Caco-2 (cell line): ENCODE measurements at regions not wholly inside any gene's neighbourhood (a gene's known extent, or its start where the extent isn't known, plus 50 kb on each side); places are given as distances from the start of the nearest gene placed in this dataset.

Experiments used
- BruUV-seq: library from RNA; stranded (reverse); fragments of 400-500 nt; replicated peaks from 2 replicates; lab custom pipeline; 2021; lab: Mats Ljungman, UMichigan
- CTCF ChIA-PET: fragments of 300-600 bp; sonication (Branson Sonifier 250); formaldehyde crosslinking; loops from one replicate; lab custom pipeline; 2022; ENCODE audit warnings: antibody characterized with exemption; lab: Charles Lee
- POLR2A ChIA-PET: fragments of 300-600 bp; sonication (Branson Sonifier 250); formaldehyde crosslinking; loops from one replicate; lab custom pipeline; 2022; ENCODE audit warnings: antibody characterized with exemption; lab: Charles Lee
- DNase-seq, 2 experiments: peaks; one replicate each; pipeline versions ENCODE4 v3.0.0 to v3.0.0-alpha.2; 2020 to 2022
- H3K27me3 ChIP-seq: replicated peaks from 2 replicates; pipeline ENCODE4 v1.6.0; 2011; ENCODE audit warnings: low read length; ENCODE audit not compliant: control insufficient read depth, insufficient read depth
- H3K36me3 ChIP-seq: 2 replicates; pipeline ENCODE4 v1.5.1; 2011; ENCODE audit warnings: low read length; ENCODE audit not compliant: control insufficient read depth, insufficient read depth
- H3K4me1 ChIP-seq: fragments of 250-450 bp; sonication (Bioruptor Pico); 2 replicates; pipeline ENCODE4 v1.5.1; 2020; ENCODE audit warnings: mild to moderate bottlenecking
- H3K4me3 ChIP-seq: 2 replicates; pipeline ENCODE4 v1.5.1; 2011; ENCODE audit warnings: low read depth, mild to moderate bottlenecking, control low read depth, low read length
- H3K9me3 ChIP-seq: fragments of 250-450 bp; sonication (Bioruptor Pico); 2 replicates; pipeline ENCODE4 v1.5.1; 2020; ENCODE audit warnings: mild to moderate bottlenecking, moderate library complexity
- H3K27ac Mint-ChIP-seq: one replicate; pipeline ENCODE4 v1.8.0; 2022; ENCODE audit warnings: mixed read lengths; ENCODE audit not compliant: unreplicated experiment
- H3K27me3 Mint-ChIP-seq: one replicate; pipeline ENCODE4 v1.8.0; 2022; ENCODE audit warnings: mixed read lengths; ENCODE audit not compliant: insufficient read depth, unreplicated experiment
- H3K36me3 Mint-ChIP-seq: one replicate; pipeline ENCODE4 v1.8.0; 2022; ENCODE audit warnings: mild to moderate bottlenecking, mixed read lengths; ENCODE audit not compliant: insufficient read depth, unreplicated experiment
- H3K4me1 Mint-ChIP-seq: one replicate; pipeline ENCODE4 v1.8.0; 2022; ENCODE audit warnings: low read depth, mixed read lengths; ENCODE audit not compliant: unreplicated experiment
- H3K4me3 Mint-ChIP-seq: one replicate; pipeline ENCODE4 v1.8.0; 2022; ENCODE audit warnings: mild to moderate bottlenecking, moderate library complexity, mixed read lengths; ENCODE audit not compliant: unreplicated experiment
- H3K9me3 Mint-ChIP-seq: one replicate; pipeline ENCODE4 v1.8.0; 2022; ENCODE audit warnings: mixed read lengths; ENCODE audit not compliant: unreplicated experiment
- CTCF ChIP-seq, 2 experiments: fragments of 200-600 bp in 1 of 2; IDR thresholded peaks; 1 replicate in 1 of 2; 2 replicates in 1 of 2; pipeline versions ENCODE4 v1.5.1 to v1.8.0; 2011 to 2022; ENCODE audit warnings: antibody characterized with exemption in 1 of 2, control low read depth in 1 of 2, inconsistent platforms in 1 of 2, low read depth in 1 of 2, low read length in 1 of 2, mild to moderate bottlenecking in 1 of 2, moderate library complexity in 1 of 2; ENCODE audit not compliant: insufficient read depth in 1 of 2, severe bottlenecking in 1 of 2, unreplicated experiment in 1 of 2
- intact Hi-C: fragments of 100-400 bp; cut with micrococcal nuclease; formaldehyde crosslinking; loops from one replicate; pipeline ENCODE4 v1.10.0; 2022; ENCODE audit not compliant: unreplicated experiment

GRCh38 chr7:132636581-132636980, 60.3 kb upstream of the PLXNA4 start:
- Mint-ChIP-seq H3K27me3 (peaks cover 21% of the 10 kb centered on the region), H3K4me1 (no peaks in the 10 kb centered on the region), H3K4me3 (no peak overlapping the region), H3K36me3 (no peaks in the 10 kb centered on the region), H3K27ac (no peak overlapping the region), H3K9me3 (peaks cover 11% of the 10 kb centered on the region)
- CTCF ChIA-PET: no interaction called here
- no TSS peak for BruUV-seq
- intact Hi-C loops: no loop called here
- Histone ChIP-seq H3K4me3 (no peak overlapping the region), H3K36me3 (no peaks in the 10 kb centered on the region), H3K9me3 (no peaks in the 10 kb centered on the region), H3K27me3 (no peaks in the 10 kb centered on the region), H3K4me1 (no peaks in the 10 kb centered on the region)
- DNase-seq: no peak
- POLR2A ChIA-PET: no interaction called here
- TF ChIP-seq CTCF (IDR thresholded peaks at IDR 0.05; ENCODE audit: insufficient read depth in 1 of 2, low read depth in 1 of 2, low read length in 1 of 2, severe bottlenecking in 1 of 2, unreplicated experiment in 1 of 2): no peak

GRCh38 chr7:132635127-132635526, 58.9 kb upstream of the PLXNA4 start:
- POLR2A ChIA-PET: no interaction called here

GRCh38 chr7:132630834-132631233, 54.6 kb upstream of the PLXNA4 start:
- no peak for DNase-seq
- Mint-ChIP-seq H3K4me3 (no peak overlapping the region), H3K36me3 (no peaks in the 10 kb centered on the region), H3K27me3 (peaks cover 18% of the 10 kb centered on the region), H3K4me1 (no peaks in the 10 kb centered on the region), H3K27ac (no peak overlapping the region), H3K9me3 (peaks cover 11% of the 10 kb centered on the region)
- Histone ChIP-seq H3K4me1 (no peaks in the 10 kb centered on the region), H3K4me3 (no peak overlapping the region), H3K27me3 (no peaks in the 10 kb centered on the region; the same call in 1 of the 2 replicates), H3K36me3 (no peaks in the 10 kb centered on the region), H3K9me3 (no peaks in the 10 kb centered on the region)
- intact Hi-C loops: no loop called here
- no peak for TF ChIP-seq CTCF (IDR thresholded peaks at IDR 0.05; ENCODE audit: insufficient read depth in 1 of 2, low read depth in 1 of 2, low read length in 1 of 2, severe bottlenecking in 1 of 2, unreplicated experiment in 1 of 2)
- BruUV-seq: no TSS peak
- ChIA-PET CTCF (no interaction called here), POLR2A (no interaction called here)

More at GRCh38 chr7:132635127-132635526, 58.9 kb upstream of the PLXNA4 start:
- no peaks in the 10 kb centered on the region for H3K4me1 ChIP-seq
- Mint-ChIP-seq H3K4me1 (no peaks in the 10 kb centered on the region), H3K4me3 (no peak overlapping the region), H3K27ac (no peak overlapping the region), H3K27me3 (peaks cover 20% of the 10 kb centered on the region), H3K9me3 (peaks cover 11% of the 10 kb centered on the region), H3K36me3 (no peaks in the 10 kb centered on the region)
- no peak overlapping the region for H3K4me3 ChIP-seq
- H3K27me3 ChIP-seq: no peaks in the 10 kb centered on the region
- BruUV-seq: no TSS peak
- intact Hi-C loops: no loop called here
- CTCF ChIA-PET: no interaction called here
- H3K9me3 ChIP-seq: no peaks in the 10 kb centered on the region
- H3K36me3 ChIP-seq: no peaks in the 10 kb centered on the region
- DNase-seq: no peak
- no peak for TF ChIP-seq CTCF (IDR thresholded peaks at IDR 0.05; ENCODE audit: insufficient read depth in 1 of 2, low read depth in 1 of 2, low read length in 1 of 2, severe bottlenecking in 1 of 2, unreplicated experiment in 1 of 2)
